Mucosa of gallbladder (tissue), 1 donor: ENCODE measurements at regions not wholly inside any gene's neighbourhood (a gene's known extent, or its start where the extent isn't known, plus 50 kb on each side); places are given as distances from the start of the nearest gene placed in this dataset.
"Not testable (repeated sequence)": the region's sequence is repeated elsewhere in the genome, so short reads cannot be mapped to it uniquely, and the experiment has no call there.

Experiments
- DNase-seq: peaks from one replicate; pipeline ENCODE4 v3.0.0-alpha.2; 2020; ENCODE audit warnings: low spot score
- donor health status: DM: no; HTN: no; CAD: no.

DNA sequence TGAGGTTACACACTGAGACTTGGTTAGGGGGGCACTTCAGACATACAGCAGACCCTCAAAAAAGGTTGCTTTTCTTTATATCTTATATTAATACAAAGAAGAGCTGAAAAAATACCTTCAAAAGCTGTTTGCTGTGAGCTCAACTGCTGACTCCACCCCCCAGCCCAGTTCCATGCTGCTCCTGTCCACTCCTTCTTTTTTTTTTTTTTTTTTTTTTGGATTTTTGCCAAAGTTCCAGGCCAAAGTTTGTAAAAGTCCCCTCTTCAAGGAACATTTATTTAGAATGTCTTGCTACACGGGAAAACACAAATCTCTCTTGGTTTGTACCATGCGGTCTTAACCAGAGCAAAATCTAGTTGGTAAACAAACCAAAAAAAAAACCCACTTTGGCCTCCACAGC, 85.3 kb upstream of the AKAP12 start:
- DNase-seq = peak; percentile 52

DNA sequence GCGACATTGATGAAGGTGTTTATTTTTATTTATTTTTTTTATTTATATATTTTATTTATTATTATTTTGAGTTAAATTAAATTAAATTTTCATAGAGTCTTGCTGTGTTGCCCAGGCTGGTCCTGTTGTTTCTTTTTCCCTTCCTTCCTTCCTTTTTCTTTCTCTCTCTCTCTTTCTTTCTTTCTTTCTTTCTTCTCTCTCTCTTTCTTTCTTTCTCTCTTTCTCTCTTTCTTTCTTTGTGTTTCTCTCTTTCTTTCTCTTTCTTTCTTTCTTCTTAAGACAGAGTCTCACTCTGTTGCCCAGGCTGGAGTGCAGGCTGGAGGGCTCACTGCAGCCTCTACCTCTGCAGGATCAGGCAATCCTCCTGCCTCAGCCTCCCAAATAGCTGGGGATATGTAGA, 84.7 kb upstream of the AKAP12 start:
- no peak for DNase-seq

DNA sequence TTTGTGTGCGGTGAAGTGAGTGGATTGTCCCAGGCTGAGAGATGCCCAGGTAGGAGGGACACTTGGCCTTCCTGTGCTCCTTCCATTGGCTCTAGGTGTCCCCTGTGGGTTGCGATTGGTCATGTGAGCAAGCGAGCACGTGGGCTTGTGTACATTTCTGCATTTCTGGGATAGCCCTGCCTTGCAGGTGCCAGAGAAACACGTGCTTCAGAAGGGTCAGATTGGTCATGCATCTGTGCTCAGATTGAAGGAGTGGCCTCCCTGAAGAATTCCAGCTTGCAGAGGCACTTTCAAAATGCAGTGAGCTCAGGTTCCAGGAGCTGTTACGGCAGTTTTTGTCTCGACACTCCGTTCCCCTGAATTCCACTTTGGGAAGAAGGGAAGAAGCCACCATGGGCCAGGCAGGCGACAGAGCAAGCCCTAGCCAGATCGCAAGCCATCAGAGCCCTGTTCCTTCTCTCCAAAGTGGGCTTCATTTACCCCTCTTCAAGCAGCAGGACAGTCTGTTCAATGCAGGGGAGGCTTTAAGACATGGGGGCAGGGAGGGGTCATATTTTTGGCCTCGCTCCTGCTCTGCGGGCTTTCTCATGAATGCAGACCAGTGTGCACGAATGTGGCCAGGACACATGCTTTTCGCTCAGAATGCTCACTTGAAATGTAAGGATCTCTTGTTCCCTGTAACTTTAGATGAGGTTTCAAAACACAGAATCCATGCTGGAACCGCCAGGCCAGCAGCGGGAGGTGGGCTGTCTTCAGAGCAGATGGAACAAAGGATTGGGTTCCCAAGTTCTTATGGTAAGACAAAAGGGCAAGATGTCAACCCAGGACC, 78.6 kb upstream of the AKAP12 start:
- peak; percentile 87 for DNase-seq

GRCh38 chr6:151164383-151164782, 75.4 kb upstream of the AKAP12 start:
- DNase-seq = no peak

- no peak for DNase-seq
Measured at GRCh38 chr6:151166180-151166579, 73.6 kb upstream of the AKAP12 start.

- DNase-seq = no peak
Measured at GRCh38 chr6:151167034-151167433, 72.7 kb upstream of the AKAP12 start.

GRCh38 chr6:151170622-151171246, 69.0 kb upstream of the AKAP12 start:
- no peak for DNase-seq

- no peak for DNase-seq
Measured at GRCh38 chr6:151172751-151173150, 67.0 kb upstream of the AKAP12 start.

DNA sequence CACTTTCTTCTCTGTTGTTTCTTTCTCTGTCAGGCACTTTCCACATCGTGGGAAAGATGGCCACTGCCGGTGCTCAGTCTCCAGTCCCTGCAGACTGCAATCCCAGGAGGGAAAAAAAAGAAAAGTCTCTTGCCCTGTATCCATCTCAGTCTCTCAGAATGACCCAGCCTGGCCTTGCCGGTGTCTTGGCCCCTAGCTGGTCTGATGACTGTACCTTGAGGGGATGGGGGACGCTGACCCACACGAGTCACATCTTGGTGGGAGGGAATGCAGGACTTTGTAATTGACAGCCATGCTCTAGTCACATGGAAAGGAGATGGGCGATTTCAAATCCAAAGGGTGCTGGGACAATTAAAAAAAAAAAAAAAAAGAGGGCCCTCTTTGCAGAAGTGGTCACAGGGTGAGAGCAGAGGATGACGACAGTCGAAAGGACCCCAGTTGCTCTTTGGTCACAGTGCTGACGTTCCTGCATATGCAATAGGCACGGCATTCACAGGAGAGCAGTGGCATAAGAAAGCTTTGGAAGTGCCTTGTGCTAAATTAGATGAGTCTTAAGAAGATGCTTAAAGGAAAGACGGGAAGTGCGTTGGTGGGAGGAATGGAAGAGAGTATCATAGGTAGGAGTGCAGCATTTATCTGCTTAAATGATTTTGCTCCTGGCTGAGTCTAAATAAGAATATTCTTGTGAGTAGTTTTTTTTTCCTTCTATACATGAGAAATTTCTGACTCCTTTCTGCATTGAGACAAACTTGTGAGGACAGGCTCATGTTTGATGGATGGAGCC, 63.9 kb upstream of the AKAP12 start:
- DNase-seq = no peak

DNA sequence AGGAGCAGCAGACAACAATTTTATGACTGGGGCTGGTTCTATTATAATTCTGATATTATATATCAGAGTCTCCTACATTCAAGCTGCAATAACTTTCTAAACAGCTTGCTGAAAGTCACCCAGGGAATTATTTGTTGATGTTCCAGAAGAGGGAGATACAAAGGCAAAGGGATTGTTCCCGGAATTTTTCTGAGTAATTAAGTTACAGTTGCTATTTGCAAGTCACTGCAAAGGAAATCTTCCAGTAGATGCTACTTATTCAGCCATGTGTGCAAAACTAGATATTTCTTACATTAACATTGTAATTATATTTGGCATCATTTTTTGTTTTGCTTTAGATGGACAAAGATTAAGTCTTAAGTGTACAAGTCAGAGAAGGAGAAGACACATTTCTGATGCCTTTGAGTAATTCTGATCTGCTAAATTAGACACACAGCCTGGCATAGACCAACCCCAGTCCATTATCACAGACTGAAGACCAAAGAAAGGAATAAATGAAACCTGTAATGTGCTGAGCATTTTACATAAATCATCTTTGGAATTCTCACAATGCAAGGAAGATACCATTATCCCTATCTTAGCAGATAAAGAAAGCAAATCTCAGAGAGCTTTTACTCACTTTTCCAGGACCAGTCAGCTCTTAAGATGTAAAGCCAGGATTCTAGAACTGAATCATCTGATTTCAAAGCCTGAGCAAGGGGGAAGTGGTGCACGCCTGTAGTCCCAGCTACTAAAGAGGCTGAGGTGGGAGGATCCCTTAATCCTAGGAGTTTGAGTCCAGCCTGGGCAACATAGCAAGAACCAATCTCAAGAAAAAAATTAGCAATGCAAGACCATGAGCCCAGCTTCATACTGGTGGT, 62.6 kb upstream of the AKAP12 start:
- no peak for DNase-seq

DNA sequence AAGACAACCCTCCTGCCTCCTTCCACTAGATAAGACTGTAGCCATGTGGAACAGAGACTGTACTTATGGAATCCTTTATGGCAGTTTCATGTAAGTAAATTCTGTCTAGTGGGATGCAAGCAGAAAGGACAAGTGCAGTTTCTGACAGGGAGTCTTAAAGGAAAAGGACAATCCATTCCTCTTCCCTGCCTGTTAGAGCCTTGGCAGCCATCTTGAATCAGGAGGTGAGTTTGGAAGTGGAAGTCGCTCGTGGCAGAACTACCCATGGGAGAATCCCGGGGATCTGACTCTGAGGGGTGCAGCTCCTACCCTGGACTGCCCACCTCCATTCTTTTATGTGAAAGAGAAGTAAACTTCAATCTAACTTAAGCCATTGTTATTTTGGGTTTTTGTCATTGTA, 61.4 kb upstream of the AKAP12 start:
- DNase-seq = no peak

GRCh38 chr6:151179321-151179720, 60.4 kb upstream of the AKAP12 start:
- no peak for DNase-seq

DNA sequence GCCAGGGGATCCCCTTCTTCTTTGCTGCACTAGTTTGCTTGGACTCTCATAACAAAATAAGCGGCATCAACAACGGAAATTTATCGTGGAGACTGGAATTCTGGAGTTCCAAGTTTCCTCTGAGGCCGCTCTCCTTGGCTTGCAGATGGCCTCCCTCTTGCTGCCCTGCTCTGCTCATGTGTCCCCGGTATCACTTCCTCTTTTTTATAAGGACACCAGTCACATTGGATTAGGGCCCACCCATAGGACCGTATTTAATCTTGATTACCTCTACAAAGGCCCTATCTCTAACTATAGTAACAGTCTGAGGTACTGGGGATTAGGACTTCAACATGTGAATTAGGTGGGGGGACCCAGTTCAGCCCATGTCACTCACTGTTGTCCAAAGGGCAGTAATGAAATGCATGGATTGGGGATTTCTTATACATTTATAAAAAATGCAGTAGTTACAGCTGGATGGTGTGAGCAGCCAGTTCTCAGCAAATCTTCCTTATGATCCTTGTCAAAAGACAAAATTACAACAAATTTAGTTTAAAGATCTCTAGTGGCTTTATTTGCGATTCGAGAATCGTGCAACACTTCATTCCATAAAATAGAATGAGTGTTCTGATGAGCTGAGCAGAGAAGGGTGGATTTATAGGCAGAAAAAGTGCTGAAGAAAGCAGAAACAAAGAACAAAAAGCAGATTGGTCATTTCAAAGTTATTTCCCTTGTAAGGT, 59.3 kb upstream of the AKAP12 start:
- no peak for DNase-seq

DNA sequence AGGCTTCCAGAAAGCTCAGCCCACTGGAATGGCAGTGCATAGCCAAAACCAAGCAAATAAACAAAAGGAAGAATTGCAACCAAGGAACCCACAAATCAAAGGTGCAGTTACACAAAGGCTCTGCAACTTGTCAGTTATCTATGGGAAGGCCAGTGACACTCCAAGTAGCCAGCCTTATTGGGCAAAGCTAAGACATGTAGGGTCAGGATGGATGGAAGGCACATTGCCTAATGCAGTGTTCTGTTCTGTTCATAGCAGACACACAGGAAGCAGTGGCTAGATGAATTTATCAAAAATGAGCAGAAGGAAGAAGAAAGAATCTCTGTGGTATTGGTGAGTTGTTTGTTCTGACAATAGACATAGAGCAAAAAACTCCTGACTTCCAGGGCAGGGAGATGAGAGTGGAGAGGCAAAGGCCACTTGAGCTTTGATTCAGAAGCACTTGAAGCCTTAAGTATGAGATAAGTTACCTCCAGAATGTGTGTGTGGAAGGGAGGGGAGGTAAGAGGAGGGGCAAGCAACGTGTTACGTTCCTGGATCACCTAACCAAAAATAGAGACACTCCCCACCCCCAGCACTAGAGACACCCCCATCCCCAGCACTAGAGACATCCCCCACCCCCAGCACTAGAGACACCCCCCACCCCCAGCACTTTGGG, 57.9 kb upstream of the AKAP12 start:
- DNase-seq = no peak

DNA sequence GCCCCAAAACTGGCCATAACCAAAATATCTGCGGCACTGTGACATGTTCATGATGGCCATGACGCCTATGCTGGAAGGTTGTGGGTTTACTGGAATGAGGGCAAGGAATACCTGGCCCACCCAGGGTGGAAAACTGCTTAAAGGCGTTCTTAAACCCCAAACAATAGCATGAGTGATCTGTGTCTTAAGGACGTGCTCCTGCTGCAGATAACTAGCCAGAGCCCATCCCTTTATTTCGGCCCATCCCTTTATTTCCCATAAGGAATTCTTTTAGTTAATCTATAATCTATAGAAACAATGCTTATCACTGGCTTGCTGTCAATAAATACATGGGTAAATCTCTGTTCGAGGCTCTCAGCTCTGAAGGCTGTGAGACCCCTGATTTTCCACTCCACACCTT, 56.8 kb upstream of the AKAP12 start:
- not testable (repeated sequence) for DNase-seq

GRCh38 chr6:151185148-151185547, 54.6 kb upstream of the AKAP12 start:
- DNase-seq = no peak

GRCh38 chr6:151186306-151186705, 53.5 kb upstream of the AKAP12 start:
- DNase-seq = no peak

DNA sequence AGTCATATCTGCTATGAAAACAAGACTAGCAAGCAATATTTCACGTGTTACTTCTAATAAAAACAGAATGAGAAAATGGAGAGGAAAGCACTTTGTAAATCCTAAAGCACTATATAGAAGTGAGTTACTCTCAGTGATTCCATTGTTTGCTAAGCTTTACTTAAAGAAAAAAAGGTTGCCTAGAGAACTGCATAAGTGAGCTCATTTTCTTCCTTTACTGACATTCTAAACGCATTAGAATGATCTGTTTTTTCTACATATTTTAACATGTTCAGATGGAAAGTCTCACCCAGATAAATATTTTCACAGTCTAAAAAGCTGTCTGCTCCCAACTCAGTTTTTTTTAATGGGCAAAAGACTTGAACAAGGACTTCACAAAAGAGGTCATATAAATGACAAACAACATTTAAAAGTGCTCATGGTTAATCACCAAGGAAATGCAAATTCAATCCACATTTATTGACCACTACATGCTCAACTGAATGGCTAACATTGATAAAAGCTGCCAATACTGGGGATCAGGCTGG, 52.9 kb upstream of the AKAP12 start:
- no peak for DNase-seq
